GM11168 (cell line): ENCODE measurements at regions not wholly inside any gene's neighbourhood (a gene's known extent, or its start where the extent isn't known, plus 50 kb on each side); places are given as distances from the start of the nearest gene placed in this dataset.

Experiments
- in situ Hi-C: fragments of 300-500 bp; cut with MboI; formaldehyde crosslinking; loops from one replicate; pipeline ENCODE4 v1.12.0; 2022; ENCODE audit warnings: low sequenced_read_pairs; ENCODE audit not compliant: unreplicated experiment

DNA sequence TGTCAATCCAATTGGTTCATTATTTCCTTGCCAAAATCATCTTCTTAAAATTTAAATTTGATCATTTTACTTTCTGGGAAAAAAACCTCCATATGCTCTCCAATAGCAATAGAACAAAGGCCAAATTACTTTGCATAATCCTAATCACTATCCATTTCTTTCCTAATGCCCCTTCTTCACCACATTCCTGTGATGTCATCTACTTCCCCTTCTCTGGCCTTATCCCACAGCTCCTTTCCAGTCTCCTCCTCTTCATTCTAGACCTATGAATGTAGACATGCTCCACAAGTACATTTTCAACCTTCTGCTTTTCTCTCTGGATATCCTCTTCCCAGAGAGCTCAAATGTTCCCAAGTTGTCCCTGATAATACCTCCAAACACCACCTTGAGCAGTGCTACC lies 216.6 kb downstream of the MRPL39 start:
- in situ Hi-C loops: no loop called here

DNA sequence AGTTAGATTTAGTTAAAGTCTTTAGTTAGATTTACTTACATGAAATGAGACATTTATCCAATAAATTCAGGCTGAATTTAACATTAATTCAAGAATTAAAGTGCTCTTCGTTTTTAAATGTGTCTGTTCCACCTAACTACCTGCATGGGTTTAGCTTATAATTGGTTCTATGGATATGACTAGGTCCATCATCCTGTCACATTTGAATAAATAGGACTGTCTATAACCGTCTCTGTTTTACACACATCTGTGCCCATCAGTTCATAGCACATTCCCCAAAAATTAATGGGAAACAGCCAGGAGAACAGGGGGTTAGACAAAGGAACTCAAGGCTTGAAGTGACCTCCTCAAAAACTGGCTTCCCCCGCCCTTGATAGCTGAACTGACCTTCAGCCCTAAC lies 219.6 kb downstream of the MRPL39 start:
- in situ Hi-C loops: loop anchor here (5.0 kb wide), 1 partner anchor 105 kb away; no protein-coding TSS in a partner anchor

DNA sequence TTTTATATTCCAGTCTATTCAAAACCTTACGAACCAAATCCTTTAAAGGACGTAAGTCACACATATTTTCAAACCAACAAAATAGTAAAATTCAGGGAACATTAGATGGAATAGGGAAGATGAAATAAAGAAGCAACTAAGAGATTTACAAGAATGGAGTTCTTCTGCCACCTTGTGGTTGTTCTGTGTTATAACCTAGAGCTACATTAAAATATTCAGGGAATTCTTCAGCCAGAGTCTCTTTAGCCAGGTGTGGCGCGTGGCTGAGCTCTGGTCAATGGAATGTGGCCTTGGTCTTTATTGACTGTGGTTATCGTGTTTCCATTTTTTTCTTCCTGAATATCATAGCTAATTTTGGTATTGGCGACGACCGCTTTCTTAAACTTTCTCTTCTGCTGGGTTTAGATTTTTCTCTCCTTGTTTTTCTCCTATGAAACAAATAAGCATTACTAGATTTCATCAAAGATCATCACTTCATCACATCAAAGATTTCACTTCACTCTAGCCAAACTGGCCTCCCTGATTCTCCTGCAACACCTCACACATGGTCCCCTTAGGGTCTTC lies 221.3 kb downstream of the MRPL39 start:
- in situ Hi-C loops: loop anchor here (5.0 kb wide), 1 partner anchor 104 kb away; no protein-coding TSS in a partner anchor

DNA sequence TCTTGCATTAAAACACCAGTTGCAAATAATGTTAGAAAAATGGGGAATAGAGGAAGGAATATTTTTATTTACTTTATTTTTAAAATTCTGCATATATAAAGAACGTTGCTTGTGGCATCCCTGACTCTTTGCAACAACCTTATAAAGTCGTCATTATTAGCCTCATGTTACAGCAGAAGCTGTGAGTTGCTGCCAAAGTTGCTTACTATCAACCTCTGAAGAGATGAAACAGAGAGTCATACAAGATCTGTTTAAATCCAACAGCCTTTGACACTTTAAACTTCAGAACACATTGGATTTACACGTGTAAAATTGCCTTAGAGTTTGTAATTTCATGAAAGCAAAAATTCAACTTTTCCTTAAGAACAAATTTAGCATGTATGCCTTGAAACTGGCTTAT lies 221.9 kb downstream of the MRPL39 start:
- in situ Hi-C loops: loop anchor here (5.0 kb wide), 1 partner anchor 103 kb away; no protein-coding TSS in a partner anchor

DNA sequence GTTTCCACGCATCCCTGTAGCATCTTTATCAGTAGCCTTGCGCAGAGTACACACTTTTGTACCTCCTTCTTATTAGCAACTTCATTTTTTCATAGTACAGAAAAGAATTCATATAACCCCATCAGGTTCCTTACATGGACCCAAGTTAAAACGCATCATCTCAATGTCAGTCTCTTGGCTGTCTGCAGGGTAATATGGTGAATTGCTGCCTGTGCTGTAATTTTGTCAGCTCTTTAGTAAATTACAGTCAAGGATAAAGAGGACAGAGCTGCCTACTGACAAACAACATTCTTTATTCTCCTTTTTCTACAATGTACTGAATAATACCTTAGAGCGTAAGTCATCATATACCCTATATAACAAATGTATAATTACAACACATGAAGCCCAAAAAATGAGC lies 222.5 kb downstream of the MRPL39 start:
- in situ Hi-C loops: loop anchor here (5.0 kb wide), 1 partner anchor 102 kb away; no protein-coding TSS in a partner anchor

DNA sequence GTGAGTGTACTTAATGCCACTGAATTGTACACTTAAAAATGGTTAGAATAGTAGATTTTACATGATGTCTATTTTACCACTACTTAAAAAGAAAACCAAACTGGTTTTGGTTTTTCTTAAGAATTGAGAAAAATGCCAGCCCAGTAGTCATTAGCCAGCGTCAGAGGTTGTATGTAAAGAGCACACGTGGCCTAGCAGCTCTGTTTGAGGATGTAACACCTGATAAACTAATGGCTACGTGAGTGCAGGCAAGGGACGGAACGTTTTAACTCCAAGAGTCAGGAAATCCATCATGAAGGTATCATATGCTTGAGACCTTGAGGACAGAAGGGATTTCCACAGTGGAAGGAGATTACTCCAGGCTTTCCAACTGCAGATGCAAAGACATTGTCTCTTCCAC lies 223.7 kb downstream of the MRPL39 start:
- in situ Hi-C loops: no loop called here

DNA sequence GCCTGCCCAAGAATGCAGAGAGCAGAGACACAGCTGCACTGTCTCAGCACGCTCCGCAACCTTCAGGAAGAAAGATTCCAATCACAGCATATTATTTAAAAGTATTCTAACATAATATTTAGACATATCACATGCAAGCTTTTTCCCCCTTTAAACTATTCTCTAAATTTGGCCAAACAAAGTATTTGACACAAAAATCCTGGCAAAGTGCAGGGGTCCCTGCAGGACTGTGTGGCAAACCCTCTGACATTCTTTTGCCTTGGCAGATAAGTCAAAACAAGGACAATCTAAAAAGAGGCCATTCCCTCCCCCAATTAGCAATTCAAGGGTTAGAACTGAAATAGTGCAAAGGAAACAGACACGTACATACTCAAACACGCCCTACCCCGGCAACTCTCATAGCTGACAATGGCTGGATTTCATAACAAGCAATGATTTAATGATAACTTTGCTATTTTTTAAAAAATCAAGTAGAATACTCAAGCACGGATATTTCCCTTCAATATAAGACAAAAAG lies 225.3 kb downstream of the MRPL39 start:
- in situ Hi-C loops: no loop called here

DNA sequence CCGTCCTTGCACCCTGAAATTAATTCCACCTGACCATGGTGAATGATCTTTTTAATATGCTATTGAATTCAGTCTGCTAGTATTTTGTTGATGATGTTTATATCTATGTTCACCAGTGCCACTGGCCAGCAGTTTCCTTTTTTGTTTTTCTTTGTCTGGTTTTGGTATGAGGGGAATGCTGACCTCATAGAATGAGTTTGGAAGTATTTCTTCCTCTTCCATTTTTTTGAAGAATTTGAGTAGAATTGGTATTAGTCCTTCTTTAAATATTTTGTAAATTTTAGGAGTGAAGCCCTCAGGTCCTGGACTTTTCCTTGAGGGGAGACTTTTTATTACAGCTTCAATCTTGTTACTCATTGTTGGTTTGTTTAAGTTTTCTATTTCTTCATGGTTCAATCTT lies 231.6 kb downstream of the MRPL39 start:
- in situ Hi-C loops: no loop called here

DNA sequence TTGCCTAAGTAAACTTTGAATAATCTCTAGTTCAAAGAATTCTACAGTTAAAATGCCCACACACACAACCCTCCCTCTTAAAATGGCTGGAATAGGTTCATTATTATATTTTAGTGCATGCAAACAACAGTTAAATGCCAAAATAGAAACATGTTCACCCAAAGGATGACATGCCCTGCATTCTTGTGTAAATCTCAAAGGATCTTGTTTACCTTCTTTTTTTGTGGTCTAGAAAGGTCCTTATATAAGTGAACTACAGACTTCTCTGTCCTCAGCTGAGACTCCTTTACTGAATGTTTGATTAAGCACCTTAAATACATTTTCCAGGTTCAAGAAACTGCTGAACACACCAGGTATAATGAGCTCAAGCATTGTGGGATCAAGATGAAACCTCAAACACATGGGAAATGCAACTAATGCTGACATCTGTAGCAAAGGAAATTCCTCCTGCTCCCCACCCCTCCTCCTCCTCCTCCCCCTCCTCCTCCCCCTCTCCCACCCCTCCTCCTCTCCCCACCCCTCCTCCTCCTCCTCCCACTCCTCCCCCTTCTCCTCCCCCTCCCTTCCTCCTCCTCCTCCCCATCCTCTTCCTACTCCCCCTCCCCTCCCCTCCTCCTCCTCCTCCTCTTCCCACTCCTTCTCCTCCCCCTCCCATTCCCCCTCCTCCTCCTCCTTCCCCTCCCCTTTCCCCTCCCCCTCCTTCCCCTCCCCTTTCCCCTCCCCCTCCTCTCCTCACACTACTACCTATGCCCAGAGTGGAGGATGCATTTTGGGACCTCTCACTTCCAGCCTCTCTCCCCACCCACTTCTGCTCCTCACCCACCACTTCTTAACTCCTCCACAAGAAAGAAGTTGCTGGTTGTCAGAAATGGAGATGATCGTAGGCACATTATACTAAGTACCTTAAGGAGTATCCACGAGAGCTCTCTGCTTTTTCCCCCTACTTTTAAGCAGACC lies 233.9 kb downstream of the MRPL39 start:
- in situ Hi-C loops: no loop called here

DNA sequence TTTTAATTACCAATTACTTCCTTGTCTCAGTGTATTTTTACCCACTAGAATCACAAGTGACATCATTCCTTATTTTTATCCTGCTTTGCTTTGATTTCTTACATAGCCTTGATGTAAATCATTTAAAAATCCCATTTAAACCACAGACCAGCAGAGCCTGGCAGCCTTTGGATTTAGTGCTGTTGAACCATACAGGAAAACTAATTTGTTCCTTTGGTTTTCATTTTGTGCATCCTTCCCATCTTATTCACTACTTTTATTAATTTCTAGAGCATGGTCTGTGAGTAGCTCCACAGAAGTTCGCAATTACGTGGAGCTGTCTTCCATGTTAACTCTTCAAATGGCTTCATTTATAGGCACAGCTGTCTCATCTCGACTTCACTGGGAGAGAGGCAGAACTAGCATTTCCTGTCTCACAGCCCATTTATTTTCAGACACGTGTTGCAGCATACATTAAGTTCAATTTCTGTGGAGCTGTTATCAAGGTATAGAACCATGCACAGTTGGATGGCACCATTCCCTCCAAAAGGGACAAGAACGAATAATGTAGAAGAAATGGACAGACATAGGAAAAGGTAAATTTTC lies 235.3 kb downstream of the MRPL39 start:
- in situ Hi-C loops: no loop called here

DNA sequence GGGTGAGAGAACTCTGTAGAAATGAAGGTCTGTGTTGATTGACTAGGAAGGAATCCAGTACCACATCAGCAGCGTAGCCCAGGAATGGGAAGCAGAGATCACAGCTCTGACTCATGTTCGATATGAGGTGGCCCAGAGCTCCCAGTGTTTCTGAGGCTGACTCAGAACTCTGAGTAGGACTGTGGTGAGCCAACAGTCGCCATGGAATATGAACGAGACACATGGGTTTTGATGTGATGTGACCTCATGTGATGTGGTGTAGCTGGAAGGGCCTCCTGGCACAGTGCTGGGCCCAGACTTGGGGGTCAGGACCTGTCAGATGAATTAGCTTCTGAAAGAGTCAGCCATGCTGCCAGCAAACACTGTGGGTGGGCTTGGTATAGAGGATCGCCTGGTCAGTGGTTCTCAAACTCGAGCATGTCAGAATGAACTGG lies 237.0 kb downstream of the MRPL39 start:
- in situ Hi-C loops: no loop called here

DNA sequence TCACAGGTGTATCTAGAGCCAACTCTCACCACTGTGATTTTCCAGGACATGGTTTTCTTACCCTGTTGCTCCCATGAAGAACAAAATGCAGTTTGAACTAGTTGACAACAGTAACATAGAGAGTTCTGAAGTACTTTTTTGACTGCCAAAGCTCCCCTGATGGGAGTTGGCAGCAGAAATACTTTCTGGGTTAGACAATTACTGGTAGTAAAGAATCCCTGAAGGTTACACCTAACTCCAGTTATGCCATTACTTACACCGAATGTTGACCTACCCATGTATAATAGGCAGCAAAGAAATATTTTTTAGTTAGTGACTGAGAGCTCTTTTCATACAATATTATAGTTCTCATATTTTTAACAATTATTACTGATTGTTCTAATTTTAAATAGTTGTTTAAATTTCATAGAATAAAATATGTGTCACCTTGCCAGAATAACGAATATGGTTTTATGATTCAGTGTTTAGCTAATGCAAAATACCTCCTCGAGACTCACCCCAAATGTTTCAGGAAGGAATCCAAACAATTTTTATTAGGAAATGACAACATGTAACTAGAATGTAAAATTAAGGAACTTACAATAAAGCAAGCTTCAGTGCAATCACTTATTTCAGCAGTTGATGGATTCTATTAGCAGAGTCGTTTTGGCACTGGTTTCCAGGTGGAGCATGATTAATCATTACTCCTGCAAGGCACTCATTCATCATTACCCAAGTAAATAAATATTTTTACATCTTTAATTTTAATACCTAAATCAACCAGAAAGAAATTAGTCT lies 237.6 kb downstream of the MRPL39 start:
- in situ Hi-C loops: no loop called here

DNA sequence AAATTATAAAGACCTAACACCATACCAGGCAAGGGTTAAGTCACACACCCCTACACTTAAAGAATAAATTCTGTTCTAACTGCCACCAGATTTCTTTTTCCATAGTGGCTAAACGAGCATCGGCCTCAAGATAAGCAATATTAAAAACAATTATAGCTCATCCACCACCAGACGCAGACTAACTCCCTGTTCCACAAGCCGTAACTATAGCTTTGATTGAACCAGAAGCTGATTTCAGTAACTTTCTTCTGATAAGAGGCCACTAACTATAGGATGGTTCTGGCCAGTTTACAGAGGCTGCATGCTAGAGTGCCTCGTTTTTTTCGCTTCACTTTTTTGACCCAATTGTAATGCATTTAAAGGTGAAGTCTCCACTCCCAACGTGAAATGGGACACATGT lies 238.8 kb downstream of the MRPL39 start:
- in situ Hi-C loops: no loop called here

DNA sequence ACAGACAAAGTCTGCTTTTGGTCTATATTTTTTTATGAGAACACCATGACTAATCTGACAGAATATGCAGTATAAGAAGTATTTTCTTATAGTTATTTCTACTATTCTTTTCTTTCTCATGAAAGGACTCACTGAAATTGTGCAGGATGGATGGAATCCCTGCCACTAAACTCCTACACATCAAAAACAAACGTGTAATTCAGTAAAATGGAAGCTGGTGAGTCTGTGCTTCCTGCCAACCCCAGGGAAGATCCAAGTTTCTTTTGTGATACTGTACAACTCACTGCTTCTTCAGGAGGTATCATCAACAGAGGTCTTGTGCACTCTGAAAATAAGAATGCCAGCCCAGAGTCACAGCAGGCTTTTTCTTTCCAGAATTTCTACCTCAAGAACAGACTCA lies 241.2 kb downstream of the MRPL39 start:
- in situ Hi-C loops: no loop called here

DNA sequence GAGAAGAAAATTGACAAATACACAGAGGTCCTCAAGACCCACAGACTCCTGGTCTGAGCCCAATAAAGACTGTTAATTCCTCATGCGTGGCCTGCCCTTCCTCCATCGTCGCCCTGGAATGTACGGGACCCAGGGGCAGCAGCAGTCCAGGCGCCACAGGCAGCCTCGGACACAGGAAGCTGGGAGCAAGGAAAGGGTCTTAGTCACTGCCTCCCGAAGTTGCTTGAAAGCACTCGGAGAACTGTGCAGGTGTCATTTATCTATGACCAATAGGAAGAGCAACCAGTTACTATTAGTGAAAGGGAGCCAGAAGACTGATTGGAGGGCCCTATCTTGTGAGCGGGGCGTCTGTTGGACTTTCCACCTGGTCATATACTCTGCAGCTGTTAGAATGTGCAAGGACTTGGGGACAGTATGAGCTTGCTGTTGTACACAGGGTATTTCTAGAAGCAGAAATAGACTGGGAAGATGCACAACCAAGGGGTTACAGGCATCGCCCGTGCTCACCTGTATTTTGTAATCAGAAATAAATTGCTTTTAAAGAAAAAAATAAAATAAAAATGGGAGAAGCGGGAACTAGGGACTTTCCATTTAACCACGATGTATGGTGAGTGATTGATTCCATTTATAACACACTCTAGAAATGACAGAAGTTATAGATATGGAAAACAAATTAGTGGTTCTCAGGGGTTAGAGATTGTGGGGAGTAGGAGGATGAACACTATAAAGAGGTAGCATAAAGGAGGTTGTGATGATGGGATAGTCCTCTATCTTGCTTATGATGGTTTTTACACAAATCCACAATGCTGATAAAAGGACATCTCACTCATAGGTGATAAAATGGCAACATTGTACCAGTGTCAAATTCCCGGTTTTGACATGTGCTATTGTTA lies 244.7 kb downstream of the MRPL39 start:
- in situ Hi-C loops: no loop called here

DNA sequence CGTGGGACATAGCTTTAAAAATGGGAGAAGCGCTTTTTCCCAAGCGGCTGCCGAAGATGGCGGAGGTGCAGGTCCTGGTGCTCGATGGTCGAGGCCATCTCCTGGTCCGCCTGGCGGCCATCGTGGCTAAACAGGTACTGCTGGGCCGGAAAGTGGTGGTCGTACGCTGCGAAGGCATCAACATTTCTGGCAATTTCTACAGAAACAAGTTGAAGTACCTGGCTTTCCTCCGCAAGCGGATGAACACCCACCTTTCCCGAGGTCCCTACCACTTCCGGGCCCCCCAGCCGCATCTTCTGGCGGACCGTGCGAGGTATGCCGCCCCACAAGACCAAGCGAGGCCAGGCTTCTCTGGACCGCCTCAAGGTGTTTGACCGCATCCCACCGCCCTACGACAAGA lies 245.5 kb downstream of the MRPL39 start:
- in situ Hi-C loops: no loop called here

DNA sequence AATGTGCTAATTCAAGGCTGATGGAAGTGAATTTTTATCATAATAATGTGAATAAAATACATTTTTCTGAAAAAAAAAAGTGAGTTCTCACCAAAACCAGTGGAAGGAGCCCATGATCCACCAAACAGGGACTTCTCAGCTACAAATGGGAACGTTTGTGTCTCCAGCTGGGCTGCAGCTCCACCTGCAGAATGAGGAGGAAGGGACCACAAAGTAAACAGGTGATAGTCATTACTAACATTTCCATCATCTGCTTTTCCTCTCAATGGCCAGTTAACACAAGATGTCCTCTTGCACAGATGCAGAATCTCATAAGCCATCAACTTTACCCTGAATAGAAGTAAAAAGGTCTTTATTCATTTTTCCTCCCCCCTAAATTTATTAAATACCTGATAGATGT lies 246.2 kb downstream of the MRPL39 start:
- in situ Hi-C loops: no loop called here

DNA sequence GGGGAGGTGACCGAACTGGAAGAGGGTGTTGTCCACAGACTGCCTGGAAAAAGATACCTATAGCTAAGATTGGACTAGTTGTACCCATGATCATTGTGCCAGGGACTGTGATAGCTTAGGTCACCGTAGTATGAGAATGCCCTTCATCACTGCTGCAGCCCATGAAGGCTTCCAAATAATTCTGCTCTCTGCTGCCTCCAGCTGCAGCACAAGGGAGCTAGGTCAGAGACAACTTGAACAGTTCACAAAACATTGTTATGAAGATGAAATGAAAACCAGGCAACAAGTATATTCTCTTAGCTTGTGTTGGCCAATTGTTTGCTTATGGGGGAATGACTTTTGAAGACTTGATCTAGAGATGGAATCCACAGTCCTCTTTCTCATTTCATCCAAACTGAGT lies 246.7 kb downstream of the MRPL39 start:
- in situ Hi-C loops: no loop called here

DNA sequence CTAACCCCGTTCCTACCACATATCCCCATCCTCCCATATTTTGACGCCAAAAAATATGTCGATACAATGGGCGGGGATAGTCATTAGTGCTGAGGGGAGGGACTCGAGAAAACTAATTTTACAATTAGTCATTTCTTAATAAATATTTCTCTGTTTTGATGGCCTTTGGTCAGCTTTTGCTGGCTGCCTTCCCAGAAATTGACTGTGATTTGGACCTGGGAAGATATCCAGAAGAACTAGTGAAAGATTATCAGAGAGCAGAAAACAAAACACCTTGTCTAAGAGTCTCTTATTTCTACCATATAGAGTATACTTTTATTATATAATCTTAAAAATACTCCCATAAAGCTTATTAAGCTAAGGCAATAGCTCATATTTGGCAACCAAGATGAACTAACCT lies 247.6 kb downstream of the MRPL39 start:
- in situ Hi-C loops: no loop called here
